ENCODE measurements at regions not wholly inside any gene's neighbourhood (a gene's known extent, or its start where the extent isn't known, plus 50 kb on each side); places are given as distances from the start of the nearest gene placed in this dataset.

GRCh38 chr7:46212425-46213153 lies 291.5 kb upstream of the IGFBP3 start:
- H3K4me3 ChIP-seq (ENCODE audit: low read depth, low read length) = no peak overlapping the region
- DNase-seq (ENCODE audit: low read depth) = no peak
- TF ChIP-seq MAX (IDR thresholded peaks at IDR 0.05; ENCODE audit: low read depth, low read length) = no peak
- no peak for TF ChIP-seq POLR2A (IDR thresholded peaks at IDR 0.05; ENCODE audit: extremely low read depth, insufficient read length)
- TF ChIP-seq MYC (IDR thresholded peaks at IDR 0.05; ENCODE audit: low read depth, low read length) = no peak
- TF ChIP-seq CTCF (IDR thresholded peaks at IDR 0.05; ENCODE audit: low read depth, low read length) = no peak

DNA sequence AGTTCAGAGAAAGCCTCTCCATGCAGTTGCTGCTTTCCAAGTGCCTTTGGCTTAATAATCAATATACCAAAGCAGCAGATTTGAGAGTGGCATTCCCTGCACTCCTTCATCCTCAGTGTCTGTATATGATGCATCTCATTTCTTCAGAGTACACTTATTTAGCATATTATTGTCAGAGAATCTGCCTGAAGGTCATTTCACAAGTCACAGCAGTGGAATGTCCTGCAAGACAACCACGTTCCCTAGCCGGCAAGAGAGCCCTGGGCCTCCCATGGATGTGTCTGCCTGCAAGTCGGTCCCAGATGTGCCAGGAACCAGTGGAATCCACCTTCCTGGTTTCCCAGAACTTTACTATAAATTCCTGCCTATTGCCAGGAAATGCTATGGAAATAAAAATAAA lies 289.4 kb upstream of the IGFBP3 start:
- TF ChIP-seq POLR2A (IDR thresholded peaks at IDR 0.05; ENCODE audit: extremely low read depth, insufficient read length) = no peak
- TF ChIP-seq CTCF (IDR thresholded peaks at IDR 0.05; ENCODE audit: low read depth, low read length) = no peak
- no peak for TF ChIP-seq MAX (IDR thresholded peaks at IDR 0.05; ENCODE audit: low read depth, low read length)
- TF ChIP-seq MYC (IDR thresholded peaks at IDR 0.05; ENCODE audit: low read depth, low read length) = no peak
- DNase-seq (ENCODE audit: low read depth) = no peak
- H3K4me3 ChIP-seq (ENCODE audit: low read depth, low read length) = no peak overlapping the region

- TF ChIP-seq MYC (IDR thresholded peaks at IDR 0.05; ENCODE audit: low read depth, low read length) (no peak), POLR2A (IDR thresholded peaks at IDR 0.05; ENCODE audit: extremely low read depth, insufficient read length) (no peak), MAX (IDR thresholded peaks at IDR 0.05; ENCODE audit: low read depth, low read length) (no peak), CTCF (IDR thresholded peaks at IDR 0.05; ENCODE audit: low read depth, low read length) (no peak)
- no peak for DNase-seq (ENCODE audit: low read depth)
Measured at GRCh38 chr7:46209611-46210388, 288.7 kb upstream of the IGFBP3 start.

GRCh38 chr7:46208635-46209525 lies 287.8 kb upstream of the IGFBP3 start:
- no peak for DNase-seq (ENCODE audit: low read depth)
- H3K4me3 ChIP-seq (ENCODE audit: low read depth, low read length) = no peak overlapping the region
- TF ChIP-seq POLR2A (IDR thresholded peaks at IDR 0.05; ENCODE audit: extremely low read depth, insufficient read length) (no peak), CTCF (IDR thresholded peaks at IDR 0.05; ENCODE audit: low read depth, low read length) (no peak), MAX (IDR thresholded peaks at IDR 0.05; ENCODE audit: low read depth, low read length) (no peak), MYC (IDR thresholded peaks at IDR 0.05; ENCODE audit: low read depth, low read length) (no peak)

More at GRCh38 chr7:46209611-46210388, 288.7 kb upstream of the IGFBP3 start:
- H3K4me3 ChIP-seq (ENCODE audit: low read depth, low read length) = no peak overlapping the region

- DNase-seq (ENCODE audit: low read depth) = no peak
- no peak overlapping the region for H3K4me3 ChIP-seq (ENCODE audit: low read depth, low read length)
Measured at GRCh38 chr7:46207931-46208634, 287.0 kb upstream of the IGFBP3 start.

More at GRCh38 chr7:46207931-46208634, 287.0 kb upstream of the IGFBP3 start:
- TF ChIP-seq CTCF (IDR thresholded peaks at IDR 0.05; ENCODE audit: low read depth, low read length) (no peak), POLR2A (IDR thresholded peaks at IDR 0.05; ENCODE audit: extremely low read depth, insufficient read length) (no peak), MAX (IDR thresholded peaks at IDR 0.05; ENCODE audit: low read depth, low read length) (no peak), MYC (IDR thresholded peaks at IDR 0.05; ENCODE audit: low read depth, low read length) (no peak)
